ENCODE measurements at regions not wholly inside any gene's neighbourhood (a gene's known extent, or its start where the extent isn't known, plus 50 kb on each side); places are given as distances from the start of the nearest gene placed in this dataset.
A peak's percentile ranks its signal among the peaks of the same experiment; 100 is the strongest.

DNA sequence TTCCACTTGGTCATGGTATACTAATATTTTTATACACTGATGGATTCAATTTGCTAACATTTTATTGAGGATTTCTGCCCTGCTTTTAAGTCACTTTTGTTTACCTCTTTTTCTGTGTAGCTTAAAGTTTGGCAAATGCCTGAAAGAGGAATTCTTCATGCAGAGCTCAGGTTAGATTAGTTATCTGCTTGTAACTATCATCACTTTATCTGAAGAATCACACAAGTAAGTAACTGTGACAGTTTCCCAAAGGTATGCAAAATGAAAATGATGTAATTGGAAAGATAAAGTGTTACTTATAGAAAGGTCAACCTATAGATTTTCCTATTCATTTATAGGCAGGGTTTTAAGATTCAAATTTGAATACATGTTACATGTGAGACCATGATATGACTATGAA is 188.8 kb upstream of the ACTBL2 start:
- Histone ChIP-seq H4K20me1 (ENCODE audit: control insufficient read depth, extremely low read depth, insufficient read depth, low read length) (no peaks in the 10 kb centered on the region), H3K27me3 (ENCODE audit: control insufficient read depth, extremely low read depth, insufficient read depth, low read length) (no peaks in the 10 kb centered on the region), H3K4me1 (ENCODE audit: control insufficient read depth, extremely low read depth, insufficient read depth, low read length) (peaks cover 2% of the 10 kb centered on the region), H3K9me1 (ENCODE audit: control insufficient read depth, extremely low read depth, insufficient read depth, low read length) (no peaks in the 10 kb centered on the region), H3K4me2 (ENCODE audit: control insufficient read depth, extremely low read depth, insufficient read depth, low read depth, low read length) (no peak overlapping the region), H3K9ac (ENCODE audit: control insufficient read depth, extremely low read depth, insufficient read depth, low read length) (no peak overlapping the region), H3K36me3 (ENCODE audit: control insufficient read depth in 2 of 2, extremely low read depth in 1 of 2, insufficient read depth in 2 of 2, low read length in 2 of 2) (no peaks in the 10 kb centered on the region), H3K79me2 (ENCODE audit: control insufficient read depth, insufficient read depth, low read length) (no peaks in the 10 kb centered on the region), H2AFZ (ENCODE audit: control insufficient read depth, low read length) (no peak overlapping the region), H3K27ac (ENCODE audit: control insufficient read depth, insufficient read depth, low read length) (no peak overlapping the region), H3K9me3 (ENCODE audit: control insufficient read depth, low read depth, low read length) (no peaks in the 10 kb centered on the region), H3K4me3 (ENCODE audit: control insufficient read depth in 2 of 3, extremely low read depth in 1 of 3, insufficient read depth in 2 of 3, low read depth in 1 of 3, low read length in 3 of 3) (no peak overlapping the region)
- DNase-seq (ENCODE audit: low read depth, low spot score) (no peak), FAIRE-seq (no peak)
- dilution Hi-C loops (cut with MboI; ENCODE audit: extremely low pct_ligation_motif_present, low sequenced_read_pairs): no loop called here
- no peak for TF ChIP-seq EZH2 (IDR thresholded peaks at IDR 0.05; ENCODE audit: low read length)

DNA sequence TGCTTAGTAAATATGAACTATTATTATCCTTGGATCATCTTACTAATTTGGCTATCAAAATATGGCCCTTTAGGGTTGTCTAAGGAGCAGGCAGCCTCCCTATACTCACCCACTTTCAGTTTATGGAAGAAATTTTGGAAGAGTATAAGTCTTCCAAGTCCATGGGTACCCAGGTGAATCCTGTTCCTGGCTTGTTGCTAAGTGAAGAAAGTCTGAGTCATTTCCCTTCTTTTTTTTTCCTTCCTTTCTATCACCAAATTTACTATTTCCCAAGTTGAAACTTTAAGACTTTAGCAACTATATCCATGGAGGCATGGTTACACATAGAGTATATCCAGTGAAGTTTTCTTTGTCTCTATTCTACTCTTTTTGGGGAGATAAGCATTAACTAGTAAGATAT is 184.0 kb upstream of the ACTBL2 start:
- H3K27me3 ChIP-seq (ENCODE audit: control insufficient read depth, extremely low read depth, insufficient read depth, low read length): no peaks in the 10 kb centered on the region
- DNase-seq (ENCODE audit: low read depth, low spot score) (no peak), FAIRE-seq (no peak)
- H3K4me1 ChIP-seq (ENCODE audit: control insufficient read depth, extremely low read depth, insufficient read depth, low read length): peaks cover 4% of the 10 kb centered on the region
- no peaks in the 10 kb centered on the region for H3K79me2 ChIP-seq (ENCODE audit: control insufficient read depth, insufficient read depth, low read length)
- H3K4me3 ChIP-seq (ENCODE audit: control insufficient read depth in 2 of 3, extremely low read depth in 1 of 3, insufficient read depth in 2 of 3, low read depth in 1 of 3, low read length in 3 of 3): no peak overlapping the region
- H3K36me3 ChIP-seq (ENCODE audit: control insufficient read depth in 2 of 2, extremely low read depth in 1 of 2, insufficient read depth in 2 of 2, low read length in 2 of 2): no peaks in the 10 kb centered on the region
- H4K20me1 ChIP-seq (ENCODE audit: control insufficient read depth, extremely low read depth, insufficient read depth, low read length): no peaks in the 10 kb centered on the region
- H3K9me1 ChIP-seq (ENCODE audit: control insufficient read depth, extremely low read depth, insufficient read depth, low read length): no peaks in the 10 kb centered on the region
- H2AFZ ChIP-seq (ENCODE audit: control insufficient read depth, low read length): no peak overlapping the region
- dilution Hi-C loops (cut with MboI; ENCODE audit: extremely low pct_ligation_motif_present, low sequenced_read_pairs): no loop called here
- H3K9ac ChIP-seq (ENCODE audit: control insufficient read depth, extremely low read depth, insufficient read depth, low read length): no peak overlapping the region
- no peak for TF ChIP-seq EZH2 (IDR thresholded peaks at IDR 0.05; ENCODE audit: low read length)
- TF ChIP-seq, protein P1, sequence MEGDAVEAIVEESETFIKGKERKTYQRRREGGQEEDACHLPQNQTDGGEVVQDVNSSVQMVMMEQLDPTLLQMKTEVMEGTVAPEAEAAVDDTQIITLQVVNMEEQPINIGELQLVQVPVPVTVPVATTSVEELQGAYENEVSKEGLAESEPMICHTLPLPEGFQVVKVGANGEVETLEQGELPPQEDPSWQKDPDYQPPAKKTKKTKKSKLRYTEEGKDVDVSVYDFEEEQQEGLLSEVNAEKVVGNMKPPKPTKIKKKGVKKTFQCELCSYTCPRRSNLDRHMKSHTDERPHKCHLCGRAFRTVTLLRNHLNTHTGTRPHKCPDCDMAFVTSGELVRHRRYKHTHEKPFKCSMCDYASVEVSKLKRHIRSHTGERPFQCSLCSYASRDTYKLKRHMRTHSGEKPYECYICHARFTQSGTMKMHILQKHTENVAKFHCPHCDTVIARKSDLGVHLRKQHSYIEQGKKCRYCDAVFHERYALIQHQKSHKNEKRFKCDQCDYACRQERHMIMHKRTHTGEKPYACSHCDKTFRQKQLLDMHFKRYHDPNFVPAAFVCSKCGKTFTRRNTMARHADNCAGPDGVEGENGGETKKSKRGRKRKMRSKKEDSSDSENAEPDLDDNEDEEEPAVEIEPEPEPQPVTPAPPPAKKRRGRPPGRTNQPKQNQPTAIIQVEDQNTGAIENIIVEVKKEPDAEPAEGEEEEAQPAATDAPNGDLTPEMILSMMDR (optimal IDR thresholded peaks at IDR 0.05 in 1 of 3, IDR thresholded peaks at IDR 0.05 in 1 of 3, conservative IDR thresholded peaks at IDR 0.05 in 1 of 3; ENCODE audit: extremely low read depth in 1 of 3, insufficient read depth in 2 of 3, low read length in 3 of 3): no peak
- H3K27ac ChIP-seq (ENCODE audit: control insufficient read depth, insufficient read depth, low read length): no peak overlapping the region
- no peak overlapping the region for H3K4me2 ChIP-seq (ENCODE audit: control insufficient read depth, extremely low read depth, insufficient read depth, low read depth, low read length)
- H3K9me3 ChIP-seq (ENCODE audit: control insufficient read depth, low read depth, low read length): no peaks in the 10 kb centered on the region

DNA sequence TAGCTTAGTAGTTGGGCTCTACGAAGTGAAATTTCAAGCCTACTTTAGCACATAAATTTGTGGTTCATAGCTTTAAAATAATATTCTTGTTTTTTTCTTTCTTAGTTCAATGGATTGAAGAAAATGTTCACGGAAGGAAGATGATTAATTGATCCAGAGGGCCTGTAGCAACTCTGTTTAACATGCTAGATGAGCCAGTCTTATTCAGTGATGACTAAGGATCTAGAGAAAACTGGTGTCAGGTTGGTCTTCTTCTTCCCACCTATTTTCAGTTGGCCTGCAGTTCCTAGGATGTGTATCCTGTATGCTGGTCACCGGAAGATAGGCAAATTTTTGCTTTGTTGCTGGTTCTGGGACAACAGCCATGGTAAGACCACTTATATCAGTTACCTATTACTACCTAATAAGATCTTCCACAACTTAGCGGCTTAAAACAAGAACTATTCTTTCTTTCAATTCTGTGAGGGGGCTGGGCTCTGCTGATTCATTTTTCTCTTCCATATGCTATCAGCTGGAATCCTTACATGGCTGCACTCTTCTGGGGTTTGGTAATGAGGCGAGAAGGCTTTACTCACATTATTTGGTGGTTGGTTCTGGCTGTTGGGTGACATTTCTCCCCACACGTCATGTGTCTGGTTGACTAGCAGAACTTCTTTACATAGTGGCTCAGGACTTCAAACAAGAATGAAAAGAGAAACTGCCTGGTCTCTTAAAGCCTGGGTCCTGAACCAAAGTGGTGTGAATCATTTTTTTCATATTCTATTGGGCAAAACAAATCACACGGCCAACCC is 182.7 kb upstream of the ACTBL2 start:
- no peaks in the 10 kb centered on the region for H3K27me3 ChIP-seq (ENCODE audit: control insufficient read depth, extremely low read depth, insufficient read depth, low read length)
- H3K4me3 ChIP-seq (ENCODE audit: control insufficient read depth in 2 of 3, extremely low read depth in 1 of 3, insufficient read depth in 2 of 3, low read depth in 1 of 3, low read length in 3 of 3): no peak overlapping the region
- no peaks in the 10 kb centered on the region for H4K20me1 ChIP-seq (ENCODE audit: control insufficient read depth, extremely low read depth, insufficient read depth, low read length)
- no peaks in the 10 kb centered on the region for H3K9me3 ChIP-seq (ENCODE audit: control insufficient read depth, low read depth, low read length)
- H3K79me2 ChIP-seq (ENCODE audit: control insufficient read depth, insufficient read depth, low read length): no peaks in the 10 kb centered on the region
- no peak overlapping the region for H3K27ac ChIP-seq (ENCODE audit: control insufficient read depth, insufficient read depth, low read length)
- peaks cover 4% of the 10 kb centered on the region for H3K4me1 ChIP-seq (ENCODE audit: control insufficient read depth, extremely low read depth, insufficient read depth, low read length)
- FAIRE-seq (peak; percentile 71), DNase-seq (ENCODE audit: low read depth, low spot score) (no peak)
- no peak overlapping the region for H2AFZ ChIP-seq (ENCODE audit: control insufficient read depth, low read length)
- H3K9me1 ChIP-seq (ENCODE audit: control insufficient read depth, extremely low read depth, insufficient read depth, low read length): no peaks in the 10 kb centered on the region
- H3K36me3 ChIP-seq (ENCODE audit: control insufficient read depth in 2 of 2, extremely low read depth in 1 of 2, insufficient read depth in 2 of 2, low read length in 2 of 2): no peaks in the 10 kb centered on the region
- no peak overlapping the region for H3K4me2 ChIP-seq (ENCODE audit: control insufficient read depth, extremely low read depth, insufficient read depth, low read depth, low read length)
- dilution Hi-C loops (cut with MboI; ENCODE audit: extremely low pct_ligation_motif_present, low sequenced_read_pairs): no loop called here
- TF ChIP-seq, protein P1 (optimal IDR thresholded peaks at IDR 0.05 in 1 of 3, IDR thresholded peaks at IDR 0.05 in 1 of 3, conservative IDR thresholded peaks at IDR 0.05 in 1 of 3; ENCODE audit: extremely low read depth in 1 of 3, insufficient read depth in 2 of 3, low read length in 3 of 3): no peak
- no peak for TF ChIP-seq EZH2 (IDR thresholded peaks at IDR 0.05; ENCODE audit: low read length)
- H3K9ac ChIP-seq (ENCODE audit: control insufficient read depth, extremely low read depth, insufficient read depth, low read length): no peak overlapping the region
